ENCODE measurements at regions not wholly inside any gene's neighbourhood (a gene's known extent, or its start where the extent isn't known, plus 50 kb on each side); places are given as distances from the start of the nearest gene placed in this dataset.

GRCh38 chr3:10581716-10582115 lies 76.3 kb upstream of the ATP2B2 start:
- TF ChIP-seq ZBTB7A (IDR thresholded peaks at IDR 0.05; ENCODE audit: low read depth) = no peak
- TF ChIP-seq NFIC (IDR thresholded peaks at IDR 0.05) = no peak

- no peak for TF ChIP-seq NFIC (IDR thresholded peaks at IDR 0.05)
- TF ChIP-seq EGR1 (IDR thresholded peaks at IDR 0.05) = no peak
- no peak for TF ChIP-seq MAX (IDR thresholded peaks at IDR 0.05)
- TF ChIP-seq FOXM1 (IDR thresholded peaks at IDR 0.05; ENCODE audit: borderline replicate concordance, low read depth) = no peak
- no peak for TF ChIP-seq REST (IDR thresholded peaks at IDR 0.05; ENCODE audit: low read depth)
- no peak for TF ChIP-seq CEBPB (IDR thresholded peaks at IDR 0.05)
- no peak for TF ChIP-seq YY1 (IDR thresholded peaks at IDR 0.05; ENCODE audit: low read depth)
- TF ChIP-seq TEAD4 (IDR thresholded peaks at IDR 0.05) = no peak
These were observed 77.3 kb upstream of the ATP2B2 start for GRCh38 chr3:10582733-10583132.

GRCh38 chr3:10583798-10584708 lies 78.7 kb upstream of the ATP2B2 start:
- TF ChIP-seq NFIC (IDR thresholded peaks at IDR 0.05) = no peak
- TF ChIP-seq RAD21 (IDR thresholded peaks at IDR 0.05; ENCODE audit: low read depth) = no peak
- TF ChIP-seq CREB1 (IDR thresholded peaks at IDR 0.05; ENCODE audit: low read depth) = no peak
- TF ChIP-seq ZBTB7A (IDR thresholded peaks at IDR 0.05; ENCODE audit: low read depth) = no peak
- TF ChIP-seq TCF12 (IDR thresholded peaks at IDR 0.05; ENCODE audit: low read depth) = no peak
- TF ChIP-seq TEAD4 (IDR thresholded peaks at IDR 0.05) = no peak
- no peak for TF ChIP-seq CEBPB (IDR thresholded peaks at IDR 0.05)
- no peak for TF ChIP-seq USF1 (IDR thresholded peaks at IDR 0.05)
- no peak for TF ChIP-seq YY1 (IDR thresholded peaks at IDR 0.05; ENCODE audit: low read depth)
- no peak for TF ChIP-seq EGR1 (IDR thresholded peaks at IDR 0.05)
- TF ChIP-seq REST (IDR thresholded peaks at IDR 0.05; ENCODE audit: low read depth) = no peak
- no peak for TF ChIP-seq EP300 (IDR thresholded peaks at IDR 0.05; ENCODE audit: borderline replicate concordance)
- no peak for TF ChIP-seq FOXM1 (IDR thresholded peaks at IDR 0.05; ENCODE audit: borderline replicate concordance, low read depth)
- TF ChIP-seq TAF1 (IDR thresholded peaks at IDR 0.05; ENCODE audit: low read depth) = no peak
- no peak for TF ChIP-seq MAX (IDR thresholded peaks at IDR 0.05)

- TF ChIP-seq EP300 (IDR thresholded peaks at IDR 0.05; ENCODE audit: borderline replicate concordance) (no peak), RAD21 (IDR thresholded peaks at IDR 0.05; ENCODE audit: low read depth) (no peak), TCF12 (IDR thresholded peaks at IDR 0.05; ENCODE audit: low read depth) (no peak), FOXM1 (IDR thresholded peaks at IDR 0.05; ENCODE audit: borderline replicate concordance, low read depth) (no peak), MAX (IDR thresholded peaks at IDR 0.05) (no peak), ZBTB7A (IDR thresholded peaks at IDR 0.05; ENCODE audit: low read depth) (no peak), TAF1 (IDR thresholded peaks at IDR 0.05; ENCODE audit: low read depth) (no peak), NFIC (IDR thresholded peaks at IDR 0.05) (no peak), CEBPB (IDR thresholded peaks at IDR 0.05) (no peak), YY1 (IDR thresholded peaks at IDR 0.05; ENCODE audit: low read depth) (no peak), EGR1 (IDR thresholded peaks at IDR 0.05) (no peak), TEAD4 (IDR thresholded peaks at IDR 0.05) (no peak), USF1 (IDR thresholded peaks at IDR 0.05) (no peak), REST (IDR thresholded peaks at IDR 0.05; ENCODE audit: low read depth) (no peak), CREB1 (IDR thresholded peaks at IDR 0.05; ENCODE audit: low read depth) (no peak)
These were observed 80.6 kb upstream of the ATP2B2 start for GRCh38 chr3:10585945-10586344.
